ENCODE measurements at regions not wholly inside any gene's neighbourhood (a gene's known extent, or its start where the extent isn't known, plus 50 kb on each side); places are given as distances from the start of the nearest gene placed in this dataset.
A peak's percentile ranks its signal among the peaks of the same experiment; 100 is the strongest.

GRCh38 chr6:127019828-127020227 lies 98.6 kb upstream of the RSPO3 start:
- DNase-seq: no peak

- DNase-seq: peak; percentile 22
Measured at GRCh38 chr6:127022302-127022701, 96.2 kb upstream of the RSPO3 start.

GRCh38 chr6:127023001-127023778 lies 95.3 kb upstream of the RSPO3 start:
- no peak for DNase-seq

- no peak for DNase-seq
Measured at GRCh38 chr6:127026247-127026646, 92.2 kb upstream of the RSPO3 start.

GRCh38 chr6:127030111-127030510 lies 88.4 kb upstream of the RSPO3 start:
- DNase-seq: no peak

GRCh38 chr6:127030836-127031235 lies 87.6 kb upstream of the RSPO3 start:
- no peak for DNase-seq

GRCh38 chr6:127031511-127031910 lies 87.0 kb upstream of the RSPO3 start:
- no peak for DNase-seq

GRCh38 chr6:127032971-127033370 lies 85.5 kb upstream of the RSPO3 start:
- DNase-seq: no peak

GRCh38 chr6:127051571-127052260 lies 66.8 kb upstream of the RSPO3 start:
- DNase-seq: no peak

- DNase-seq: no peak
Measured at GRCh38 chr6:127053032-127053874, 65.2 kb upstream of the RSPO3 start.

GRCh38 chr6:127053875-127054235 lies 64.6 kb upstream of the RSPO3 start:
- no peak for DNase-seq

- DNase-seq: no peak
Measured at GRCh38 chr6:127058027-127058426, 60.4 kb upstream of the RSPO3 start.

- no peak for DNase-seq
Measured at GRCh38 chr6:127058936-127059335, 59.5 kb upstream of the RSPO3 start.

All from DMS79 (cell line).